GM12865 (cell line): ENCODE measurements at regions not wholly inside any gene's neighbourhood (a gene's known extent, or its start where the extent isn't known, plus 50 kb on each side); places are given as distances from the start of the nearest gene placed in this dataset.

ENCODE experiments used
- DNase-seq: peaks from one replicate; pipeline ENCODE4 v3.0.0; 2010; ENCODE audit warnings: low read depth
- H3K4me3 ChIP-seq: 2 replicates; pipeline ENCODE4 v1.5.1; 2011; ENCODE audit warnings: mild to moderate bottlenecking, low read depth, low read length, control low read depth
- TF ChIP-seq, protein P1 (sequence below): IDR thresholded peaks from 2 replicates; pipeline ENCODE4 v1.5.1; 2011; ENCODE audit warnings: low read length, control low read depth, low read depth, inconsistent platforms; ENCODE audit not compliant: insufficient read depth; ENCODE audit errors: missing control alignments

DNA sequence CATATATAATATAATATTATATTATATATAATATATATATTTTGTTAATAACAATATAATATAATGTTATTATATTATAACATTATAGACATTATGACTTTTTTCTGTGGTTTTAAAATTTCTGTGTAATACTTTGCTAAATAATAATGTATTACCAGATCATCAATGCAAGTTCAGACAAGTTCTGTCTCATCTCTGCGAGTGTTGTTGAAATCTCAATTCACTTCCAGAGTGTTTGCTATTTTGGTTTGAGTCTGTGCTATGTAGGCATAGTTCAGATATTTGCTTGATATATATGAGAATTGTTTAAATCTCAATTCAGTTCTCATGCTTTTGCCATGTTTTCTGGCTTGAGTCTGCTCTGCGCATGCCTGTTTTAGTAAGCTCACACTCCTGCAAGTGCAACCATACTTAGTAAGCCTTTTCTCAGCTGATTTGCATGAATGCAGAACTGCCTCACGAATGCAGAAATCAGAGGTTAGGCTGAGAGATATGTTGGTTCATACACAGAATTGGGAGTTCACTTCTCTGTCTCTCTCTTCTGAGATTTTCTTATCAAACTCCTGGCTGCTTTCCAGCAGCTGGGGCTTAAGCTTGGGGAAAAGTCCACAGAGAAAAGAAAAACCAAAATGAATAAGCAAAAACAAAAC, 830.2 kb upstream of the SORCS1 start:
- TF ChIP-seq, protein P1, sequence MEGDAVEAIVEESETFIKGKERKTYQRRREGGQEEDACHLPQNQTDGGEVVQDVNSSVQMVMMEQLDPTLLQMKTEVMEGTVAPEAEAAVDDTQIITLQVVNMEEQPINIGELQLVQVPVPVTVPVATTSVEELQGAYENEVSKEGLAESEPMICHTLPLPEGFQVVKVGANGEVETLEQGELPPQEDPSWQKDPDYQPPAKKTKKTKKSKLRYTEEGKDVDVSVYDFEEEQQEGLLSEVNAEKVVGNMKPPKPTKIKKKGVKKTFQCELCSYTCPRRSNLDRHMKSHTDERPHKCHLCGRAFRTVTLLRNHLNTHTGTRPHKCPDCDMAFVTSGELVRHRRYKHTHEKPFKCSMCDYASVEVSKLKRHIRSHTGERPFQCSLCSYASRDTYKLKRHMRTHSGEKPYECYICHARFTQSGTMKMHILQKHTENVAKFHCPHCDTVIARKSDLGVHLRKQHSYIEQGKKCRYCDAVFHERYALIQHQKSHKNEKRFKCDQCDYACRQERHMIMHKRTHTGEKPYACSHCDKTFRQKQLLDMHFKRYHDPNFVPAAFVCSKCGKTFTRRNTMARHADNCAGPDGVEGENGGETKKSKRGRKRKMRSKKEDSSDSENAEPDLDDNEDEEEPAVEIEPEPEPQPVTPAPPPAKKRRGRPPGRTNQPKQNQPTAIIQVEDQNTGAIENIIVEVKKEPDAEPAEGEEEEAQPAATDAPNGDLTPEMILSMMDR = no peak

DNA sequence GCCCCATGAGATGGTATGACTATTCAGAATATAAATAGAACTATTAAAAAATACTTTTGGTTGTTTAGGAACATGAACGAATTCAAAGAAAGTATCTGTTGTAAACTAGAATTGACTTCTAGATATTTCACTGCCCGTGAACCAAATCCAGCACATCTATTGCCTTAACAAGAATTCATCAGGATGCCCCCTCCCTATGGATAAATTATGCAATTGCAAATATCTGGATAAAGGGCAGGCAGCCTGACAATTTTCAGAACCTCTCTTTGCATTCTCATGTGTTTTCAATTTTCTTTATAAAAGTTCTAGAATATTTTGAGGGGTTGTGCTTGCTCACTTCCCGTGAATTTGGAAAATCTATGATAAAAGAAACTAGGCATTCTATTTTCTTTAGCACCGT, 822.1 kb upstream of the SORCS1 start:
- no peak for DNase-seq
- TF ChIP-seq, protein P1 = no peak
- no peak overlapping the region for H3K4me3 ChIP-seq

More for the DNA sequence above, 830.2 kb upstream of the SORCS1 start:
- peak overlapping the region; percentile 45 for H3K4me3 ChIP-seq
- peak; percentile 90 for DNase-seq

DNA sequence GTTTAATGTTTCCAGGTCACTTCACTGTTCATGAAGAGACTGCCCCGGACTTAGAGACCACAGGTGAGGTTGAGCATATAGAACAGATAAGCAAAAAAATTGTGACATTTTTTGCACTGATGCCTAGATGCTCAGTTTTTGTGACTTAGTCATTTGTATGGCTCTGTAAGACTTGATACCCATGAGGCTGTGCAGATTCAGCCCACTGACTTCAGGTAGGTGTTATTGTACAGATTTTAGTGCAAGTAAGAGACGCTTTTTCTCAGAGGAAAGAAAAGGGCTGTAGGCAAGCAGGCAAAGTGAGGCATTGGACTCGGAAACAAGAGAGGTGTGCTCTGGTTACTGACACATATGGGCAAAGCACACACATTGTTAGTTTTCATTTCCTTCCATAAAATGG, 820.1 kb upstream of the SORCS1 start:
- no peak for DNase-seq
- TF ChIP-seq, protein P1 = no peak

DNA sequence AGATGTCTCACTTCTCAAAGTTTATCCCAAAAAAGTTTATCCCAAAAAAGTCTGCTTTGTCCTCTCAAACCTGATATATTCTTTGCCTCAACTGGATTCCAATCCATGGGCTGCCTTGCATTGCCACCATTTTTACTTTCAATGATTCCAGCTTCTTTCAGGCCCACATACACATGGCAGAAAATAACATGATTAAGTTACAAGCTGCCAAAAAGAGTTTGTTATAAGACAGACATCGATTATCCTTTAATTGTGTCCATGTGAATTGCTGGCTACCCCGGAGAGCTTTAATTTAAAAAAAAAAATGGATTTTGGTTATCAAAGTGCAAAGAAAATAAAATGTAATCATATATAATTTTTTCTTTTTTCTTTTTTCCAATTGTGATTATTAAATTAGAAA, 819.6 kb upstream of the SORCS1 start:
- H3K4me3 ChIP-seq = no peak overlapping the region
- no peak for DNase-seq
- TF ChIP-seq, protein P1 = no peak

More for the DNA sequence above, 820.1 kb upstream of the SORCS1 start:
- no peak overlapping the region for H3K4me3 ChIP-seq

DNA sequence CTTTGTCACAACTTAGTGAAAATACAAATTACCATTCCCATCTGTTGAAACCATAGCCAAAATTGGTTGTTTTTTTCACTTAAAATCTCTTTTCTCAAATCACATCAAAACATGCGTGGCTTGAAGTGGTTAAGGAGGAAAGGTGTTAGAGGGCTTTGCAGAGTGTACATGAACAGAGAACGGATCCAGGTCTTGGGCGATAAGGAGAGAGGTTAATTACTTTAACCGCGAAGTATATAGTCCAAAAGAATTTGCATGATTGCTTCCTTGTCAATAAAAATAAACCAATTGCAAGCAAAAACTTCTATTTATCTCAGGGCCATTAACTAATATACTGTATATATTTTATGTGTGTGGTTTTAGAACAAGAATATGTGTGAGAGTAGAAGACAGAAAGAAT, 813.9 kb upstream of the SORCS1 start:
- H3K4me3 ChIP-seq = no peak overlapping the region
- DNase-seq = no peak
- TF ChIP-seq, protein P1 = no peak

DNA sequence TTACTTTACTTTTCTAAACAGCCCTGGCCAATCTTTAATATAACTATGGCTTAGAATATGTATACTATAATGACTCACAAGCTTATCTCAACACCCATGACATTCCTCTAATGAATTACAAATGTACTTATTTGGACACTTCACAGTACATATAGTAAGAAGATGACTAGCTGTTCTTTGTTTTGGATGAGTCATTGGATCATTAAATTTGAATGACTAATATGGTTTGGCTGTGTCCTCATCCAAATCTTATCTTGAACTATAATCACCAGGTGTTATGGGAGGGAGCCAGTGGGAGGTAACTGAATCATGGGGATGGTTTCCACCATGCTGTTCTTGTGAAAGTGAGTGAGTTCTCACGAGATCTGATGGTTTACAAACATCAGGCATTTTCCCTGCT, 807.5 kb upstream of the SORCS1 start:
- TF ChIP-seq, protein P1 = no peak
- no peak overlapping the region for H3K4me3 ChIP-seq
- DNase-seq = no peak

DNA sequence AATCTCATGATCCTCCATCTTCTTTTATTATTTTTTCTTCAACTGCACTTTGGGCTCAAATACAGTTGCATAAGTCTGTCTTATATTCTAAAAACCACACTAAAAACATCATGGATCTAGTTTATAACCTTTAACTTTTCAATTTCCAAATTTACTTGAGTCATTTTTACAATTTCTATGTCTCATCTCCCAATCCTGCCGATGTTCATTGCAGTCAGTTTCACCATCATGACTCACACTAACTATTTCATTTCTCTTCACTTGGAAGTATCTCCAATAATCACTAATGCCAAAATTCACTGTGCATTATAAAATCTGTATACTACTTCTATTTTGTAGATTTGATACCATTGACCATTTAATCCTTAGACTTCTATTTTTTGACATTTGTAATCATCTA, 806.9 kb upstream of the SORCS1 start:
- DNase-seq = no peak
- TF ChIP-seq, protein P1 = no peak
- no peak overlapping the region for H3K4me3 ChIP-seq
